Activated CD8-positive, alpha-beta memory T cell treated with anti-CD3 and anti-CD28 coated beads for 36 hours (primary cell): ENCODE measurements at regions not wholly inside any gene's neighbourhood (a gene's known extent, or its start where the extent isn't known, plus 50 kb on each side); places are given as distances from the start of the nearest gene placed in this dataset.
"Not testable (repeated sequence)": the region's sequence is repeated elsewhere in the genome, so short reads cannot be mapped to it uniquely, and the experiment has no call there.

Source experiments
- CTCF ChIA-PET: fragments of 350-600 bp; sonication (Branson Sonifier 250); formaldehyde crosslinking; loops from one replicate; lab custom pipeline; 2021; ENCODE audit warnings: antibody characterized with exemption; lab: Charles Lee
- POLR2A ChIA-PET: fragments of 350-600 bp; sonication (Branson Sonifier 250); formaldehyde crosslinking; loops from one replicate; lab custom pipeline; 2021; ENCODE audit warnings: antibody characterized with exemption; lab: Charles Lee

- ChIA-PET POLR2A (no interaction called here), CTCF (no interaction called here)
These were observed 239.2 kb downstream of the ADGRD1 start for GRCh38 chr12:131192951-131193350.

- POLR2A ChIA-PET: no interaction called here
- CTCF ChIA-PET: no interaction called here
These were observed 240.5 kb downstream of the ADGRD1 start for GRCh38 chr12:131194166-131194565.

- POLR2A ChIA-PET: no interaction called here
- CTCF ChIA-PET: no interaction called here
These were observed 242.1 kb downstream of the ADGRD1 start for GRCh38 chr12:131195796-131196195.

GRCh38 chr12:131196220-131196619 lies 242.5 kb downstream of the ADGRD1 start:
- ChIA-PET POLR2A (no interaction called here), CTCF (no interaction called here)

GRCh38 chr12:131197490-131197889 lies 243.8 kb downstream of the ADGRD1 start:
- POLR2A ChIA-PET: no interaction called here
- CTCF ChIA-PET: no interaction called here

- ChIA-PET POLR2A (no interaction called here), CTCF (no interaction called here)
These were observed 245.5 kb downstream of the ADGRD1 start for GRCh38 chr12:131199221-131199620.

- CTCF ChIA-PET, POLR2A ChIA-PET: not testable (repeated sequence)
These were observed 248.2 kb downstream of the ADGRD1 start for GRCh38 chr12:131201912-131202311.

GRCh38 chr12:131202592-131203378 lies 249.1 kb downstream of the ADGRD1 start:
- POLR2A ChIA-PET: no interaction called here

GRCh38 chr12:131203666-131204415 lies 250.1 kb downstream of the ADGRD1 start:
- ChIA-PET POLR2A (no interaction called here), CTCF (no interaction called here)

More at GRCh38 chr12:131202592-131203378, 249.1 kb downstream of the ADGRD1 start:
- CTCF ChIA-PET: no interaction called here

GRCh38 chr12:131204416-131205274 lies 250.9 kb downstream of the ADGRD1 start:
- ChIA-PET POLR2A (no interaction called here), CTCF (no interaction called here)

- POLR2A ChIA-PET, CTCF ChIA-PET: not testable (repeated sequence)
These were observed 251.7 kb downstream of the ADGRD1 start for GRCh38 chr12:131205275-131205933.

- POLR2A ChIA-PET: not testable (repeated sequence)
These were observed 253.1 kb downstream of the ADGRD1 start for GRCh38 chr12:131206630-131207299.

GRCh38 chr12:131207300-131207660 lies 253.6 kb downstream of the ADGRD1 start:
- CTCF ChIA-PET, POLR2A ChIA-PET: not testable (repeated sequence)

More at GRCh38 chr12:131206630-131207299, 253.1 kb downstream of the ADGRD1 start:
- CTCF ChIA-PET: not testable (repeated sequence)

GRCh38 chr12:131207841-131208240 lies 254.1 kb downstream of the ADGRD1 start:
- POLR2A ChIA-PET, CTCF ChIA-PET: not testable (repeated sequence)

- POLR2A ChIA-PET: no interaction called here
- CTCF ChIA-PET: interaction anchor here (0.8 kb wide), 1 partner anchor 135 kb away, joined by 5 read pairs; no protein-coding TSS in a partner anchor
These were observed 254.7 kb downstream of the ADGRD1 start for GRCh38 chr12:131208425-131208824.

- POLR2A ChIA-PET: no interaction called here
- CTCF ChIA-PET: interaction anchor here (0.8 kb wide), 1 partner anchor 136 kb away, joined by 5 read pairs; no protein-coding TSS in a partner anchor
These were observed 255.7 kb downstream of the ADGRD1 start for GRCh38 chr12:131209082-131210070.

GRCh38 chr12:131210506-131211339 lies 257.0 kb downstream of the ADGRD1 start:
- POLR2A ChIA-PET: no interaction called here
- CTCF ChIA-PET: no interaction called here
